HCT116 (cell line): ENCODE measurements at regions not wholly inside any gene's neighbourhood (a gene's known extent, or its start where the extent isn't known, plus 50 kb on each side); places are given as distances from the start of the nearest gene placed in this dataset.

Experiments
- ATAC-seq: fragments of 200-7000 bp; cut with Tn5 transposase; 2 replicates; pipeline ENCODE4 v1.9.1; 2020; ENCODE audit warnings: mild to moderate bottlenecking, moderate library complexity
- BruUV-seq: library from RNA; stranded (reverse); fragments of 400-500 nt; replicated peaks from 2 replicates; lab custom pipeline; 2021; lab: Mats Ljungman, UMichigan
- CTCF ChIA-PET: fragments of 300-600 bp; sonication (Branson Sonifier 250); formaldehyde crosslinking; loops from one replicate; lab custom pipeline; 2021; ENCODE audit warnings: antibody characterized with exemption; lab: Charles Lee
- POLR2A ChIA-PET: fragments of 300-600, 350-600 bp; sonication (Branson Sonifier 250); formaldehyde crosslinking; loops from one replicate; lab custom pipeline; 2021; ENCODE audit warnings: antibody characterized with exemption; lab: Charles Lee
- RAD21 ChIA-PET, 2 experiments: fragments of 300-600 bp; sonication (Branson Sonifier 250); formaldehyde crosslinking; loops; one replicate each; lab custom pipeline; 2023; ENCODE audit warnings: low total read pairs in 2 of 2; ENCODE audit not compliant: uncharacterized antibody in 2 of 2, unreplicated experiment in 2 of 2, low non-redundant PET in 1 of 2; lab: Charles Lee
- DNase-seq: peaks from one replicate; pipeline ENCODE4 v3.0.0-alpha.2; 2010; ENCODE audit warnings: low read depth, low spot score
- H2AFZ ChIP-seq: fragments of 200-600 bp; shearing (Covaris generic), sonication (generic); 2 replicates; pipeline ENCODE4 v1.6.1; 2017; ENCODE audit warnings: low read depth, mixed run types, mixed read lengths, antibody characterized with exemption, low read length; ENCODE audit not compliant: poor library complexity, severe bottlenecking
- H3K27ac ChIP-seq: 2 replicates; pipeline ENCODE4 v1.5.1; 2012; ENCODE audit warnings: low read depth, low read length
- H3K27me3 ChIP-seq: fragments of 200-600 bp; sonication (generic); 2 replicates; pipeline ENCODE4 v1.6.1; 2016; ENCODE audit warnings: mixed run types, low read length, mixed read lengths; ENCODE audit not compliant: insufficient read depth
- H3K36me3 ChIP-seq, 2 experiments: fragments of 200-500 bp in 1 of 2; fragments of 200-600 bp in 1 of 2; sonication (Bioruptor generic) in 1 of 2; sonication (generic) in 1 of 2; 2 replicates each; pipeline versions ENCODE4 v1.5.1 to v1.6.1; 2014 to 2016; ENCODE audit warnings: low read length in 2 of 2, inconsistent platforms in 1 of 2, mixed read lengths in 1 of 2, mixed run types in 1 of 2; ENCODE audit not compliant: insufficient read depth in 2 of 2, control insufficient read depth in 1 of 2
- H3K4me1 ChIP-seq, 2 experiments: fragments of 200-600 bp in 1 of 2; sonication (generic) in 1 of 2; 2 replicates each; pipeline versions ENCODE4 v1.5.1 to v1.6.1; 2012 to 2017; ENCODE audit warnings: low read length in 2 of 2, inconsistent platforms in 1 of 2, mild to moderate bottlenecking in 1 of 2, mixed read lengths in 1 of 2, mixed run types in 1 of 2, moderate library complexity in 1 of 2; ENCODE audit not compliant: insufficient read depth in 2 of 2, control insufficient read depth in 1 of 2
- H3K4me2 ChIP-seq: fragments of 200-600 bp; sonication (generic); 2 replicates; pipeline ENCODE4 v1.6.1; 2017; ENCODE audit warnings: mixed run types, low read length, mixed read lengths
- H3K4me3 ChIP-seq, 2 experiments: fragments of 200-600 bp in 1 of 2; sonication (generic) in 1 of 2; replicated peaks in 1 of 2; 2 replicates each; pipeline ENCODE4 v1.5.1; 2011 to 2016; ENCODE audit warnings: low read length in 2 of 2, control low read depth in 1 of 2, low read depth in 1 of 2, mild to moderate bottlenecking in 1 of 2, mixed read lengths in 1 of 2, mixed run types in 1 of 2
- H3K79me2 ChIP-seq: fragments of 200-600 bp; sonication (generic); 2 replicates; pipeline ENCODE4 v1.6.1; 2017; ENCODE audit warnings: mild to moderate bottlenecking, mixed run types, low read length, moderate library complexity, mixed read lengths; ENCODE audit not compliant: insufficient read depth
- H3K9ac ChIP-seq: fragments of 200-600 bp; sonication (generic); 2 replicates; pipeline ENCODE4 v1.6.1; 2016; ENCODE audit warnings: low read length, mixed read lengths
- H3K9me2 ChIP-seq: fragments of 200-600 bp; sonication (generic), shearing (Covaris generic); 2 replicates; pipeline ENCODE4 v1.6.1; 2017; ENCODE audit warnings: mixed run types, mild to moderate bottlenecking, moderate library complexity; ENCODE audit not compliant: insufficient read depth
- H3K9me3 ChIP-seq, 2 experiments: fragments of 200-500 bp in 1 of 2; fragments of 200-600 bp in 1 of 2; sonication (Bioruptor generic) in 1 of 2; sonication (generic) in 1 of 2; 2 replicates each; pipeline ENCODE4 v1.6.1; 2014 to 2017; ENCODE audit warnings: low read length in 2 of 2, mixed read lengths in 2 of 2, inconsistent platforms in 1 of 2, low read depth in 1 of 2, mild to moderate bottlenecking in 1 of 2, mixed run types in 1 of 2, moderate library complexity in 1 of 2; ENCODE audit not compliant: control insufficient read depth in 1 of 2, insufficient read depth in 1 of 2
- H4K20me1 ChIP-seq: fragments of 200-600 bp; sonication (generic), shearing (Covaris generic); 2 replicates; pipeline ENCODE4 v1.6.1; 2017; ENCODE audit warnings: mixed run types, mild to moderate bottlenecking, moderate library complexity; ENCODE audit not compliant: insufficient read depth
- ATF3 ChIP-seq: IDR thresholded peaks from 2 replicates; pipeline ENCODE4 v1.6.1; 2012
- CBX3 ChIP-seq: IDR thresholded peaks from 2 replicates; pipeline ENCODE4 v1.6.1; 2012; ENCODE audit warnings: low read depth
- CEBPB ChIP-seq: IDR thresholded peaks from 2 replicates; pipeline ENCODE4 v1.6.1; 2012; ENCODE audit warnings: low read depth
- CTCF ChIP-seq, 3 experiments: fragments of 200-600 bp in 1 of 3; sonication (generic) in 1 of 3; IDR thresholded peaks in 2 of 3; conservative IDR thresholded peaks in 1 of 3; 2 replicates each; pipeline ENCODE4 v1.5.1; 2012 to 2017; ENCODE audit warnings: low read depth in 2 of 3, low read length in 2 of 3, antibody characterized with exemption in 1 of 3, borderline replicate concordance in 1 of 3, control low read depth in 1 of 3, mild to moderate bottlenecking in 1 of 3, mixed read lengths in 1 of 3, mixed run types in 1 of 3, moderate library complexity in 1 of 3; ENCODE audit not compliant: insufficient read depth in 1 of 3
- EGR1 ChIP-seq: IDR thresholded peaks from 2 replicates; pipeline ENCODE4 v1.6.1; 2012; ENCODE audit warnings: low read depth
- ELF1 ChIP-seq: IDR thresholded peaks from 2 replicates; pipeline ENCODE4 v1.6.1; 2012; ENCODE audit warnings: low read depth, borderline replicate concordance
- EZH2phosphoT487 ChIP-seq: fragments of 200-600 bp; IDR thresholded peaks from 2 replicates; pipeline ENCODE4 v1.6.1; 2018; ENCODE audit warnings: antibody characterized with exemption, borderline replicate concordance
- FOSL1 ChIP-seq: IDR thresholded peaks from 2 replicates; pipeline ENCODE4 v1.6.1; 2012; ENCODE audit warnings: low read depth
- JUND ChIP-seq: IDR thresholded peaks from 2 replicates; pipeline ENCODE4 v1.6.1; 2012
- POLR2A ChIP-seq: IDR thresholded peaks from 2 replicates; pipeline ENCODE4 v1.7.0; 2011; ENCODE audit warnings: borderline replicate concordance; ENCODE audit not compliant: insufficient read depth, insufficient read length; ENCODE audit errors: extremely low read depth
- RAD21 ChIP-seq: IDR thresholded peaks from 2 replicates; pipeline ENCODE4 v1.6.1; 2012; ENCODE audit warnings: low read depth, mild to moderate bottlenecking
- SIN3A ChIP-seq: IDR thresholded peaks from 2 replicates; pipeline ENCODE4 v1.6.1; 2012; ENCODE audit warnings: low read depth
- SP1 ChIP-seq: IDR thresholded peaks from 2 replicates; pipeline ENCODE4 v1.6.1; 2012; ENCODE audit warnings: low read depth
- SRF ChIP-seq: IDR thresholded peaks from 2 replicates; pipeline ENCODE4 v1.6.1; 2012; ENCODE audit warnings: low read depth
- TCF7L2 ChIP-seq: IDR thresholded peaks from 2 replicates; pipeline ENCODE4 v1.7.0; 2011; ENCODE audit warnings: borderline replicate concordance, inconsistent platforms; ENCODE audit not compliant: insufficient read depth, insufficient read length; ENCODE audit errors: extremely low read depth
- YY1 ChIP-seq: IDR thresholded peaks from 2 replicates; pipeline ENCODE4 v1.6.1; 2011; ENCODE audit warnings: low read length, low read depth, moderate library complexity, mild to moderate bottlenecking; ENCODE audit not compliant: insufficient replicate concordance; ENCODE audit errors: extremely low read depth
- ZBTB33 ChIP-seq: IDR thresholded peaks from 2 replicates; pipeline ENCODE4 v1.6.1; 2011; ENCODE audit warnings: mild to moderate bottlenecking, low read length, moderate library complexity; ENCODE audit not compliant: insufficient replicate concordance; ENCODE audit errors: extremely low read depth
- intact Hi-C: fragments of 100-400 bp; cut with micrococcal nuclease; formaldehyde crosslinking; loops from 2 replicates; pipeline ENCODE4 v1.10.0; 2022

- no peaks in the 10 kb centered on the region for H4K20me1 ChIP-seq
- no TSS peak for BruUV-seq
- ATAC-seq (no peak), DNase-seq (no peak)
- no peak overlapping the region for H3K4me3 ChIP-seq
- no peaks in the 10 kb centered on the region for H3K79me2 ChIP-seq
- no peak overlapping the region for H2AFZ ChIP-seq
- H3K36me3 ChIP-seq: no peaks in the 10 kb centered on the region
- no peaks in the 10 kb centered on the region for H3K9me2 ChIP-seq
- 0 out of 2 replicates have a peak, but pooled peaks cover 4% of the 10 kb centered on the region for H3K27me3 ChIP-seq
- H3K27ac ChIP-seq: no peak overlapping the region
- H3K4me2 ChIP-seq: no peak overlapping the region
- H3K9me3 ChIP-seq: no peaks in the 10 kb centered on the region
- ChIA-PET POLR2A (no interaction called here), CTCF (no interaction called here), RAD21 (no interaction called here)
- intact Hi-C loops: no loop called here
- no peak overlapping the region for H3K9ac ChIP-seq
- no peak for TF ChIP-seq POLR2A
- H3K4me1 ChIP-seq: no peaks in the 10 kb centered on the region
Observed at GRCh38 chr5:61850696-61851095, 455.3 kb upstream of the KIF2A start.

GRCh38 chr5:61854531-61854930, 451.5 kb upstream of the KIF2A start:
- intact Hi-C loops: no loop called here
- Histone ChIP-seq H3K9me3 (no peaks in the 10 kb centered on the region), H3K9me2 (no peaks in the 10 kb centered on the region), H3K27me3 (peaks cover 9% of the 10 kb centered on the region; the same call in 1 of the 2 replicates), H3K4me1 (no peaks in the 10 kb centered on the region), H4K20me1 (no peaks in the 10 kb centered on the region), H3K36me3 (no peaks in the 10 kb centered on the region), H3K4me2 (no peak overlapping the region), H3K79me2 (no peaks in the 10 kb centered on the region), H2AFZ (no peak overlapping the region), H3K9ac (no peak overlapping the region), H3K27ac (no peak overlapping the region), H3K4me3 (no peak overlapping the region)
- RAD21 ChIA-PET: no interaction called here
- CTCF ChIA-PET: no interaction called here
- POLR2A ChIA-PET: no interaction called here
- no peak for DNase-seq
- ATAC-seq: no peak
- no TSS peak for BruUV-seq
- no peak for TF ChIP-seq SP1
- no peak for TF ChIP-seq EGR1
- TF ChIP-seq ATF3: no peak
- TF ChIP-seq ELF1: no peak
- TF ChIP-seq SRF: no peak
- TF ChIP-seq FOSL1: no peak
- no peak for TF ChIP-seq RAD21
- no peak for TF ChIP-seq POLR2A
- no peak for TF ChIP-seq YY1
- TF ChIP-seq CEBPB: no peak
- no peak for TF ChIP-seq SIN3A
- no peak for TF ChIP-seq EZH2phosphoT487
- no peak for TF ChIP-seq ZBTB33
- TF ChIP-seq TCF7L2: no peak
- TF ChIP-seq CTCF (IDR thresholded peaks at IDR 0.05 in 2 of 3, conservative IDR thresholded peaks at IDR 0.05 in 1 of 3; ENCODE audit: borderline replicate concordance in 1 of 3, insufficient read depth in 1 of 3, low read depth in 2 of 3, low read length in 2 of 3): no peak
- TF ChIP-seq CBX3: no peak
- TF ChIP-seq JUND: no peak
